Type B pancreatic cell (in vitro differentiated cells): ENCODE measurements at regions not wholly inside any gene's neighbourhood (a gene's known extent, or its start where the extent isn't known, plus 50 kb on each side); places are given as distances from the start of the nearest gene placed in this dataset.

Source experiments
- DNase-seq: peaks from one replicate; pipeline ENCODE4 v3.0.0; 2021; ENCODE audit warnings: mixed read lengths; ENCODE audit not compliant: unreplicated experiment; ENCODE audit errors: extremely low spot score
- H3K27ac Mint-ChIP-seq: 2 replicates; pipeline ENCODE4 v1.8.0; 2021; ENCODE audit warnings: mild to moderate bottlenecking, mixed read lengths
- H3K27me3 Mint-ChIP-seq: 2 replicates; pipeline ENCODE4 v1.8.0; 2021; ENCODE audit warnings: mixed read lengths
- H3K36me3 Mint-ChIP-seq: 2 replicates; pipeline ENCODE4 v1.8.0; 2021; ENCODE audit warnings: mixed read lengths
- H3K4me1 Mint-ChIP-seq: one replicate; pipeline ENCODE4 v1.8.0; 2021; ENCODE audit warnings: mixed read lengths; ENCODE audit not compliant: unreplicated experiment
- H3K4me3 Mint-ChIP-seq: 2 replicates; pipeline ENCODE4 v1.8.0; 2021; ENCODE audit warnings: mild to moderate bottlenecking, mixed read lengths
- H3K9me3 Mint-ChIP-seq: 2 replicates; pipeline ENCODE4 v1.8.0; 2021; ENCODE audit warnings: mixed read lengths
- CTCF ChIP-seq: fragments of 200-600 bp; sonication (generic); conservative IDR thresholded peaks from 2 replicates; pipeline ENCODE4 v1.5.0; 2021; ENCODE audit warnings: antibody characterized with exemption, mild to moderate bottlenecking

GRCh38 chr9:80013891-80014290, 442.1 kb downstream of the TLE4 start:
- Mint-ChIP-seq H3K36me3 (no peaks in the 10 kb centered on the region), H3K27me3 (peaks cover 3% of the 10 kb centered on the region), H3K27ac (no peak overlapping the region), H3K9me3 (no peaks in the 10 kb centered on the region), H3K4me1 (no peaks in the 10 kb centered on the region), H3K4me3 (no peak overlapping the region)
- no peak for DNase-seq
- no peak for TF ChIP-seq CTCF

GRCh38 chr9:80012557-80013330, 441.0 kb downstream of the TLE4 start:
- H3K4me3 Mint-ChIP-seq, result no peak overlapping the region
- no peak overlapping the region for H3K27ac Mint-ChIP-seq
- no peak for TF ChIP-seq CTCF
- peaks cover 7% of the 10 kb centered on the region for H3K27me3 Mint-ChIP-seq
- no peaks in the 10 kb centered on the region for H3K36me3 Mint-ChIP-seq
- no peak for DNase-seq
- no peaks in the 10 kb centered on the region for H3K9me3 Mint-ChIP-seq
- H3K4me1 Mint-ChIP-seq, result no peaks in the 10 kb centered on the region

GRCh38 chr9:80009204-80009603, 437.4 kb downstream of the TLE4 start:
- no peaks in the 10 kb centered on the region for H3K4me1 Mint-ChIP-seq
- TF ChIP-seq CTCF, result no peak
- peaks cover 14% of the 10 kb centered on the region for H3K27me3 Mint-ChIP-seq
- no peaks in the 10 kb centered on the region for H3K9me3 Mint-ChIP-seq
- DNase-seq, result no peak
- no peak overlapping the region for H3K27ac Mint-ChIP-seq
- no peaks in the 10 kb centered on the region for H3K36me3 Mint-ChIP-seq
- H3K4me3 Mint-ChIP-seq, result no peak overlapping the region

- Mint-ChIP-seq H3K4me1 (no peaks in the 10 kb centered on the region), H3K4me3 (no peak overlapping the region), H3K9me3 (no peaks in the 10 kb centered on the region), H3K27me3 (peaks cover 11% of the 10 kb centered on the region), H3K36me3 (no peaks in the 10 kb centered on the region), H3K27ac (no peak overlapping the region)
- TF ChIP-seq CTCF, result no peak
- DNase-seq, result no peak
These were observed 432.9 kb downstream of the TLE4 start for GRCh38 chr9:80004714-80005113.

GRCh38 chr9:79990536-79990935, 418.8 kb downstream of the TLE4 start:
- Mint-ChIP-seq H3K27ac (no peak overlapping the region), H3K36me3 (no peaks in the 10 kb centered on the region)
- TF ChIP-seq CTCF, result no peak

More at GRCh38 chr9:79990536-79990935, 418.8 kb downstream of the TLE4 start:
- Mint-ChIP-seq H3K4me1 (peaks cover 5% of the 10 kb centered on the region), H3K9me3 (no peaks in the 10 kb centered on the region), H3K27me3 (peaks cover 29% of the 10 kb centered on the region), H3K4me3 (no peak overlapping the region)
- DNase-seq, result no peak
